ENCODE measurements at regions not wholly inside any gene's neighbourhood (a gene's known extent, or its start where the extent isn't known, plus 50 kb on each side); places are given as distances from the start of the nearest gene placed in this dataset.

GRCh38 chr10:21071001-21071673 is 174.0 kb upstream of the NEBL start:
- 2% methylated on average over 3 of the region's 3 CpGs for WGBS (ENCODE audit: insufficient coverage, insufficient replicate concordance, low lambda C conversion rate, missing lambda C conversion rate)
- H3K9me3 ChIP-seq (replicated peaks; ENCODE audit: control insufficient read depth, insufficient read depth, low read length), result no peaks in the 10 kb centered on the region
- no peaks in the 10 kb centered on the region for H3K36me3 ChIP-seq (ENCODE audit: control insufficient read depth in 2 of 2, insufficient read depth in 2 of 2, low read length in 1 of 2)
- no peak overlapping the region for H3K27ac ChIP-seq (ENCODE audit: control insufficient read depth, insufficient read depth)
- ChIA-PET POLR2A (no interaction called here), CTCF (no interaction called here), SMC1A (ENCODE audit: uncharacterized antibody, unreplicated experiment) (interaction anchor here (0.5 kb wide), 1 partner anchor 383 kb away, joined by 3 read pairs; no protein-coding TSS in a partner anchor), RAD21 (ENCODE audit: unreplicated experiment) (no interaction called here)
- no peak overlapping the region for H2AFZ ChIP-seq (ENCODE audit: control insufficient read depth, low read depth, low read length)
- H4K20me1 ChIP-seq (ENCODE audit: control insufficient read depth, insufficient read depth), result no peaks in the 10 kb centered on the region
- H3K4me2 ChIP-seq (ENCODE audit: control insufficient read depth, insufficient read depth), result no peak overlapping the region
- DNase-seq (ENCODE audit: low read depth, low spot score) (no peak), ATAC-seq (no peak), FAIRE-seq (no peak)
- in situ Hi-C loops (cut with MboI), result no loop called here
- H3K4me1 ChIP-seq (ENCODE audit: control insufficient read depth, insufficient read depth, low read length), result no peaks in the 10 kb centered on the region
- no TSS peak for BruUV-seq (replicated peaks)
- H3K9ac ChIP-seq (ENCODE audit: control insufficient read depth, insufficient read depth, low read length), result no peak overlapping the region
- no peak for TF ChIP-seq RELA (IDR thresholded peaks at IDR 0.05; ENCODE audit: borderline replicate concordance, partially characterized antibody)
- TF ChIP-seq SIN3A (IDR thresholded peaks at IDR 0.05; ENCODE audit: low read depth, low read length), result no peak
- no peak for TF ChIP-seq NR2C1 (IDR thresholded peaks at IDR 0.05)
- TF ChIP-seq ATF7 (IDR thresholded peaks at IDR 0.05; ENCODE audit: low read depth), result no peak
- TF ChIP-seq HDAC2 (IDR thresholded peaks at IDR 0.05), result no peak
- H3K27me3 ChIP-seq (replicated peaks in 1 of 2; ENCODE audit: control insufficient read depth in 2 of 2, insufficient read depth in 2 of 2, low read length in 1 of 2), result no peaks in the 10 kb centered on the region; a peak in 2 of 4 replicates
- H3K4me3 ChIP-seq, result no peak overlapping the region
- H3K79me2 ChIP-seq (ENCODE audit: control insufficient read depth, insufficient read depth, low read length), result no peaks in the 10 kb centered on the region
- intact Hi-C loops (cut with micrococcal nuclease; ENCODE audit: unreplicated experiment), result loop anchor here (10.0 kb wide), 1 partner anchor 664 kb away; no protein-coding TSS in a partner anchor

GRCh38 chr10:21069929-21070700 is 173.0 kb upstream of the NEBL start:
- H4K20me1 ChIP-seq (ENCODE audit: control insufficient read depth, insufficient read depth), result no peaks in the 10 kb centered on the region
- no peaks in the 10 kb centered on the region for H3K36me3 ChIP-seq (ENCODE audit: control insufficient read depth in 2 of 2, insufficient read depth in 2 of 2, low read length in 1 of 2)
- in situ Hi-C loops (cut with MboI) (no loop called here), intact Hi-C loops (cut with micrococcal nuclease; ENCODE audit: unreplicated experiment) (loop anchor here (10.0 kb wide), 1 partner anchor 665 kb away; no protein-coding TSS in a partner anchor)
- no peak overlapping the region for H3K27ac ChIP-seq (ENCODE audit: control insufficient read depth, insufficient read depth)
- no peaks in the 10 kb centered on the region for H3K4me1 ChIP-seq (ENCODE audit: control insufficient read depth, insufficient read depth, low read length)
- BruUV-seq (replicated peaks), result no TSS peak
- H3K4me2 ChIP-seq (ENCODE audit: control insufficient read depth, insufficient read depth), result no peak overlapping the region
- no peak overlapping the region for H3K4me3 ChIP-seq
- FAIRE-seq (no peak), ATAC-seq (no peak), DNase-seq (ENCODE audit: low read depth, low spot score) (no peak)
- no peak overlapping the region for H2AFZ ChIP-seq (ENCODE audit: control insufficient read depth, low read depth, low read length)
- H3K27me3 ChIP-seq (replicated peaks in 1 of 2; ENCODE audit: control insufficient read depth in 2 of 2, insufficient read depth in 2 of 2, low read length in 1 of 2), result no peaks in the 10 kb centered on the region
- H3K9me3 ChIP-seq (replicated peaks; ENCODE audit: control insufficient read depth, insufficient read depth, low read length), result no peaks in the 10 kb centered on the region
- no peaks in the 10 kb centered on the region for H3K79me2 ChIP-seq (ENCODE audit: control insufficient read depth, insufficient read depth, low read length)
- ChIA-PET SMC1A (ENCODE audit: uncharacterized antibody, unreplicated experiment) (interaction anchor here (0.5 kb wide), 1 partner anchor 384 kb away, joined by 3 read pairs; no protein-coding TSS in a partner anchor), CTCF (interaction anchor here (1.0 kb wide), 1 partner anchor 9 kb away, joined by 4 read pairs; no protein-coding TSS in a partner anchor), POLR2A (no interaction called here), RAD21 (ENCODE audit: unreplicated experiment) (no interaction called here)
- no peak overlapping the region for H3K9ac ChIP-seq (ENCODE audit: control insufficient read depth, insufficient read depth, low read length)
- 15% methylated on average over 10 of the region's 10 CpGs for WGBS (ENCODE audit: insufficient coverage, insufficient replicate concordance, low lambda C conversion rate, missing lambda C conversion rate)
- TF ChIP-seq ZBTB33 (IDR thresholded peaks at IDR 0.05), result no peak
- no peak for TF ChIP-seq HDAC2 (IDR thresholded peaks at IDR 0.05)
- TF ChIP-seq RUNX3 (IDR thresholded peaks at IDR 0.05; ENCODE audit: low read length), result no peak
- no peak for TF ChIP-seq REST (IDR thresholded peaks at IDR 0.05; ENCODE audit: low read depth, low read length)
- no peak for TF ChIP-seq EZH2 (IDR thresholded peaks at IDR 0.05; ENCODE audit: borderline replicate concordance, control insufficient read depth, low read depth, low read length)
- no peak for TF ChIP-seq RCOR1 (conservative IDR thresholded peaks at IDR 0.05; ENCODE audit: low read depth, low read length)
- no peak for TF ChIP-seq MYB (IDR thresholded peaks at IDR 0.05; ENCODE audit: borderline replicate concordance, low read depth, low read length)
- TF ChIP-seq POLR2A (IDR thresholded peaks at IDR 0.05; ENCODE audit: low read depth, low read length), result no peak
